PFSK-1 (cell line): ENCODE measurements at regions not wholly inside any gene's neighbourhood (a gene's known extent, or its start where the extent isn't known, plus 50 kb on each side); places are given as distances from the start of the nearest gene placed in this dataset.

Experiments
- POLR2AphosphoS5 ChIP-seq: IDR thresholded peaks from 2 replicates; pipeline ENCODE4 v1.6.1; 2012; ENCODE audit warnings: low read depth, mild to moderate bottlenecking, control low read depth, low read length, moderate library complexity
- REST ChIP-seq, 2 experiments: IDR thresholded peaks; 2 replicates each; pipeline versions ENCODE4 v1.6.1 to v1.8.0; 2011 to 2012; ENCODE audit warnings: low read depth in 2 of 2, low read length in 2 of 2, control low read depth in 1 of 2, inconsistent platforms in 1 of 2, mild to moderate bottlenecking in 1 of 2, moderate library complexity in 1 of 2; ENCODE audit not compliant: insufficient read depth in 1 of 2
- SIN3A ChIP-seq: IDR thresholded peaks from 2 replicates; pipeline ENCODE4 v1.6.1; 2012; ENCODE audit warnings: mild to moderate bottlenecking, low read length, moderate library complexity, borderline replicate concordance; ENCODE audit not compliant: insufficient read depth
- TAF1 ChIP-seq: IDR thresholded peaks from 2 replicates; pipeline ENCODE4 v1.6.1; 2012; ENCODE audit warnings: low read length, control low read depth, borderline replicate concordance; ENCODE audit not compliant: insufficient read depth

GRCh38 chr3:30305021-30305420, 301.4 kb upstream of the TGFBR2 start:
- TF ChIP-seq REST (IDR thresholded peaks at IDR 0.05; ENCODE audit: insufficient read depth in 1 of 2, low read depth in 2 of 2, low read length in 2 of 2): no peak
- TF ChIP-seq POLR2AphosphoS5: no peak
- TF ChIP-seq TAF1: no peak
- TF ChIP-seq SIN3A: no peak
